ENCODE measurements at regions not wholly inside any gene's neighbourhood (a gene's known extent, or its start where the extent isn't known, plus 50 kb on each side); places are given as distances from the start of the nearest gene placed in this dataset.
"Not testable (repeated sequence)": the region's sequence is repeated elsewhere in the genome, so short reads cannot be mapped to it uniquely, and the experiment has no call there.

DNA sequence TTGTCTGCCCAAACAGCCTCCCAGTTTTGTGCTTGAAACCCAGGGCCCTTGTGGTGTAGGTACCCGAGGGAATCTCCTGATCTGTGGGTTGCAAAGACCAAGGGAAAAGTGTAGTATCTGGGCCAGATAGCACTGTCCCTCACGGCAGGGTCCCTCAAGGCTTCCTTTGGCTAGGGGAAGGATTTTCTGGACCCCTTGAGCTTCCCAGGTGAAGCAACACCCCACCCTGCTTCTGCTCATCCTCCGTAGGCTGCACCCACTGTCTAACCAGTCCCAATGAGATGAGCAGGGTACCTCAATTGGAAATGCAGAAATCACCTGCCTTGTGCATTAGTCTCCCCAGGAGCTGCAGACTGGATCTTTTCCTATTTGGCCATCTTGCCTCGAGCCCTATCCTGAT is 791.8 kb upstream of the MANEA start:
- Histone ChIP-seq H3K9me3 (no peaks in the 10 kb centered on the region), H3K27me3 (ENCODE audit: low read depth) (no peaks in the 10 kb centered on the region), H3K4me1 (no peaks in the 10 kb centered on the region), H3K4me3 (no peak overlapping the region), H3K27ac (no peak overlapping the region), H3K36me3 (no peaks in the 10 kb centered on the region)
- DNase-seq = no peak
- intact Hi-C loops (cut with DNase I) = no loop called here
- TF ChIP-seq, protein P1, sequence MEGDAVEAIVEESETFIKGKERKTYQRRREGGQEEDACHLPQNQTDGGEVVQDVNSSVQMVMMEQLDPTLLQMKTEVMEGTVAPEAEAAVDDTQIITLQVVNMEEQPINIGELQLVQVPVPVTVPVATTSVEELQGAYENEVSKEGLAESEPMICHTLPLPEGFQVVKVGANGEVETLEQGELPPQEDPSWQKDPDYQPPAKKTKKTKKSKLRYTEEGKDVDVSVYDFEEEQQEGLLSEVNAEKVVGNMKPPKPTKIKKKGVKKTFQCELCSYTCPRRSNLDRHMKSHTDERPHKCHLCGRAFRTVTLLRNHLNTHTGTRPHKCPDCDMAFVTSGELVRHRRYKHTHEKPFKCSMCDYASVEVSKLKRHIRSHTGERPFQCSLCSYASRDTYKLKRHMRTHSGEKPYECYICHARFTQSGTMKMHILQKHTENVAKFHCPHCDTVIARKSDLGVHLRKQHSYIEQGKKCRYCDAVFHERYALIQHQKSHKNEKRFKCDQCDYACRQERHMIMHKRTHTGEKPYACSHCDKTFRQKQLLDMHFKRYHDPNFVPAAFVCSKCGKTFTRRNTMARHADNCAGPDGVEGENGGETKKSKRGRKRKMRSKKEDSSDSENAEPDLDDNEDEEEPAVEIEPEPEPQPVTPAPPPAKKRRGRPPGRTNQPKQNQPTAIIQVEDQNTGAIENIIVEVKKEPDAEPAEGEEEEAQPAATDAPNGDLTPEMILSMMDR (IDR thresholded peaks at IDR 0.05) = no peak
- no peak for ATAC-seq

DNA sequence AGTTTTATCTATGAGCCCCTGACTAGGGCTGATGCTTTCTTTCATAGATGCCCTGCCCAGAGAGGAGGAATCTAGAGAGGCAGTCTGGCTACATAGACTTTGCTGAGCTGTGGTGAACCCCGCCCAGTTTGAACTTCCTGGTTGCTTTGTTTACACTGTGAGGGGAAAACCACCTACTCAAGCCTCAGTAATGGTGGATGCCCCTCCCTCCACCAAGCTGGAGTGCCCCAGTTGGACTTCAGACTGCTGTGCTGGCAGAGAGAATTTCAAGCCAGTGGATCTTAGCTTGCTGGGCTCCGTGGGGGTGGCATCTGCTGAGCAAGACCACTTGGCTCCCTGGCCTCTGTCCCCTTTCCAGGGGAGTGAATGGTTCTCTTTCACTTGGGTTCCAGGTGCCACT is 792.3 kb upstream of the MANEA start:
- H3K36me3 ChIP-seq; H3K9me3 ChIP-seq; H3K4me1 ChIP-seq; H3K4me3 ChIP-seq; H3K27me3 ChIP-seq (ENCODE audit: low read depth); H3K27ac ChIP-seq; intact Hi-C loops (cut with DNase I): not testable (repeated sequence)
- peak; percentile 68 to 83 for ATAC-seq
- DNase-seq = peak; percentile 67

DNA sequence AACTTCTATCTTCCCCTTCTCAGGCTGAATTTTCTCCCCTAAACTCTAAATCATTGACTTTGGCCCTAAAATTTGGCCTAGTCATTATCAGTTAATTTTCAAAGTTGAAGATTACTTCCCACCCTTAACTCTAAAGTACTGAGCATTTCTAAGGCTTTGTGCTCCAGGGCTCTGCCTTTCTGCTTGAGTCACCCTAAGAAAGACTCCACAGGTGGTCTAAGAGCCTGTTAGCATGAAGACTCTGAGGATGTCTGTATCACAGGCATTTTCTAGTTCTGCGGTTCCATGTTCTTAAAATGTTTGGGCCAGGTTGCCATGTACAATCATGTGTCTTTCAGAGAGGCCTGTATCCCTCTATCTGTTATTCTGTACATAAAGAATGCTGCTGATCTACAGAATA is 808.1 kb upstream of the MANEA start:
- no peak for ATAC-seq
- intact Hi-C loops (cut with DNase I) = no loop called here

DNA sequence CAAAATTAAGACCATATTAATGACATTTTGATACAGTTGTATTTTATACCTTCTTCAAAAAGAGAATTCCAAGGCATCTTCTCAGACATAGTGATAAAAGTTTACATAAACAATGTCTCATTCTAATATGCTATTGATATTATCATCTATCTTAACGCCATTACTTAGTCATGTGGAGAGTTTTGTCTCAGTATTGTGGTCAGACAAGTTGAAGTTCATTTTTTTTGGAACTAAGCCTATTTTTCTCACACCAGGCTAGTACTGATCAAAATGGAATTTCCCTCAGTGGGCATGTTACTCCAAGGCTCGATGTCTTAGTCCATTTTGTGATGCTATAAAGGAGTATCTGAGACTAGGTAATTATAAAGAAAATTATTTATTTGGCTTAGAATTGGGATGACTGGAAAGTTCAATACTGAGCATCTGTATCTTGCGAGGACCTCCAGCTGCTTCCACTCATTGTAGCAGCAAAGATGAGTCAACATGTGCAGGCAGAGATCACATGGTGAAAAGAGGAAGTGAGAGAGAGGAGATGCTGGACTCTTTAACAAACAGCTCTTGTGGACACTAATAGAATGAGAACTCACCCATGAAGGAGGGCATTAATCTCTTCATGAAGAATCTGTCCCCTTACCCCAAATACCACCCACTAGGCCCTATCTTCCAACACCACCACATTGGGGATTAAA is 825.5 kb upstream of the MANEA start:
- DNase-seq (no peak), ATAC-seq (no peak)
- TF ChIP-seq, protein P1 (IDR thresholded peaks at IDR 0.05) = no peak
- Histone ChIP-seq H3K9me3 (no peaks in the 10 kb centered on the region), H3K27ac (no peak overlapping the region), H3K4me1 (no peaks in the 10 kb centered on the region), H3K27me3 (ENCODE audit: low read depth) (no peaks in the 10 kb centered on the region), H3K4me3 (no peak overlapping the region), H3K36me3 (no peaks in the 10 kb centered on the region)
- intact Hi-C loops (cut with DNase I) = no loop called here

More for the DNA sequence above, 808.1 kb upstream of the MANEA start:
- H3K36me3 ChIP-seq = no peaks in the 10 kb centered on the region
- H3K4me3 ChIP-seq = no peak overlapping the region
- TF ChIP-seq, protein P1 (IDR thresholded peaks at IDR 0.05) = no peak
- no peaks in the 10 kb centered on the region for H3K4me1 ChIP-seq
- DNase-seq = no peak
- H3K9me3 ChIP-seq = no peaks in the 10 kb centered on the region
- H3K27ac ChIP-seq = no peak overlapping the region
- H3K27me3 ChIP-seq (ENCODE audit: low read depth) = no peaks in the 10 kb centered on the region

DNA sequence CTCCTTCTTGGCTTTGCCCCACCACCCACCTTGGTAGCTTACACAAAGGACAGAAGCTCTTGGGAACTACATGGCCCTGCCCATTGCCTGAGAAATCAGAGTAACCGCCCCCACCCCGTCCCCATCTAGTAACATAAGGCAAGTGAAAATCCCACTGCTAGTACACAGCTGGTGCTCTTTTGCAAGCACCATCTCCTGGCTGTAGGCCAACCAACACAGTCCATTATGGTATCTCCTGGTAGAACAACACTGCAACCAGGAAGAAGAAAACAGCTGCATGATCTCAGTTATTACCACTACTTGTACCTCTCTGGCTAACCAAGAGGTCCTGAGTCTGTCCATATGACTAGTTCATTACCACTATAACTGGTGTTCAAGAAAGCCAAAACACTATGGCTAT is 841.1 kb upstream of the MANEA start:
- no peak overlapping the region for H3K27ac ChIP-seq
- intact Hi-C loops (cut with DNase I) = no loop called here
- DNase-seq (no peak), ATAC-seq (no peak)
- H3K27me3 ChIP-seq (ENCODE audit: low read depth) = no peaks in the 10 kb centered on the region
- H3K4me3 ChIP-seq = no peak overlapping the region
- no peaks in the 10 kb centered on the region for H3K9me3 ChIP-seq
- H3K36me3 ChIP-seq = no peaks in the 10 kb centered on the region
- TF ChIP-seq, protein P1 (IDR thresholded peaks at IDR 0.05) = no peak
- H3K4me1 ChIP-seq = no peaks in the 10 kb centered on the region

DNA sequence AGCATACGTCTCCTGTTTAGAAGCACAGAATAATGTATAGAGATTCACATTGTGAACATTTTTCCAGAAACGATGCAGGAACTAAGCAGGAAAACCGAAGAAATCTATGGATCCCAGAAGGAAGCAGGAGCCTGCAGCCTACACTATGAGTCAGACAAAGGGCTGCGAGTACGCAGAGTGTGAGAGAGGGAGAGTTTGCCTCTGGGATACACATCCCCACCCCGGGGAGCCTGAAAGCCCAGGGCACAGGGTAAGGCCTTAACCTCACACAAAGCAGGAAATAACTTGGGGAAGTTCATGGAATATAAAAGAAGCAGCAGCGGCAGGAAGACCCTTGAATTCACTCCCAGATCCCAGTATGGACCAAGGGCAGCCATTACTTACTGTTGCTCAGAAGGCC is 842.1 kb upstream of the MANEA start:
- Histone ChIP-seq H3K27ac (no peak overlapping the region), H3K4me1 (no peaks in the 10 kb centered on the region), H3K4me3 (no peak overlapping the region), H3K36me3 (no peaks in the 10 kb centered on the region), H3K9me3 (no peaks in the 10 kb centered on the region), H3K27me3 (ENCODE audit: low read depth) (no peaks in the 10 kb centered on the region)
- intact Hi-C loops (cut with DNase I) = no loop called here
- ATAC-seq = no peak
- DNase-seq = no peak
- TF ChIP-seq, protein P1 (IDR thresholded peaks at IDR 0.05) = no peak
